ENCODE measurements at regions not wholly inside any gene's neighbourhood (a gene's known extent, or its start where the extent isn't known, plus 50 kb on each side); places are given as distances from the start of the nearest gene placed in this dataset.

- no peaks in the 10 kb centered on the region for H3K4me1 ChIP-seq (replicated peaks in 1 of 2; ENCODE audit: control insufficient read depth in 2 of 2, insufficient read depth in 2 of 2, low read length in 2 of 2)
- no peaks in the 10 kb centered on the region for H3K36me3 ChIP-seq (ENCODE audit: control insufficient read depth, insufficient read depth, low read length)
- no TSS peak for BruUV-seq (replicated peaks)
- no peak overlapping the region for H3K4me2 ChIP-seq (ENCODE audit: insufficient read depth, low read length)
- ChIA-PET CTCF (ENCODE audit: low intra/inter-chr PET ratio) (no interaction called here), POLR2A (interaction anchor here (0.6 to 1.4 kb wide), 5 partner anchors 9 to 698 kb away, joined by 3 to 5 read pairs (median 3); no protein-coding TSS in a partner anchor)
- no peaks in the 10 kb centered on the region for H3K9me1 ChIP-seq (ENCODE audit: control insufficient read depth, insufficient read depth, low read length)
- TF ChIP-seq ATF1 (CRISPR knock-in tag; IDR thresholded peaks at IDR 0.05): no peak
- 0 out of 2 replicates have a peak, but pooled peaks have one; percentile 33 for TF ChIP-seq ATF1 (tag; IDR thresholded peaks at IDR 0.05)
- no peak for TF ChIP-seq ZNF668 (CRISPR knock-in tag; IDR thresholded peaks at IDR 0.05)
- TF ChIP-seq CHD1 (IDR thresholded peaks at IDR 0.05; ENCODE audit: low read length): no peak
- TF ChIP-seq, protein P1, sequence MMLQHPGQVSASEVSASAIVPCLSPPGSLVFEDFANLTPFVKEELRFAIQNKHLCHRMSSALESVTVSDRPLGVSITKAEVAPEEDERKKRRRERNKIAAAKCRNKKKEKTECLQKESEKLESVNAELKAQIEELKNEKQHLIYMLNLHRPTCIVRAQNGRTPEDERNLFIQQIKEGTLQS (IDR thresholded peaks at IDR 0.05): peak; percentile 71
- TF ChIP-seq, protein P1 (CRISPR knock-in tag; conservative IDR thresholded peaks at IDR 0.05): no peak
- TF ChIP-seq CTCFL (IDR thresholded peaks at IDR 0.05; ENCODE audit: borderline replicate concordance, insufficient read depth, low read depth, low read length, poor library complexity, severe bottlenecking): no peak
- peak; percentile 77 for TF ChIP-seq ATF7 (IDR thresholded peaks at IDR 0.05)
- H3K4me3 ChIP-seq: no peak overlapping the region
- H2AFZ ChIP-seq (ENCODE audit: low read depth, low read length): no peak overlapping the region
- no peak for FAIRE-seq
- H3K79me2 ChIP-seq (ENCODE audit: control insufficient read depth, insufficient read depth, low read length): no peaks in the 10 kb centered on the region
- in situ Hi-C loops (cut with MboI): no loop called here
- intact Hi-C loops (cut with micrococcal nuclease): no loop called here
- no peaks in the 10 kb centered on the region for H3K9me3 ChIP-seq (replicated peaks; ENCODE audit: control insufficient read depth, insufficient read depth, low read depth, low read length)
- 0% methylated on average over 18 of the region's 18 CpGs for WGBS (ENCODE audit: insufficient coverage, low coverage, missing lambda C conversion rate)
- no peak for DNase-seq (ENCODE audit: extremely low read depth in 1 of 4, low spot score in 3 of 4)
- H4K20me1 ChIP-seq (replicated peaks; ENCODE audit: control insufficient read depth, insufficient read depth, low read length): 0 out of 2 replicates have a peak, but pooled peaks cover 10% of the 10 kb centered on the region
- H3K27me3 ChIP-seq (ENCODE audit: control insufficient read depth in 2 of 2, insufficient read depth in 2 of 2, low read length in 2 of 2): peaks cover 18 to 73% of the 10 kb centered on the region in 2 experiments
- no peak overlapping the region for H3K9ac ChIP-seq (ENCODE audit: insufficient read depth in 1 of 2, low read depth in 2 of 2, low read length in 2 of 2)
- no peak for ATAC-seq
- H3K27ac ChIP-seq (ENCODE audit: extremely low read depth, low read depth, low read length): no peak overlapping the region
Measured at GRCh38 chr10:69685802-69686585, 55.9 kb downstream of the FAM241B start.

Data from K562 (cell line).